ENCODE measurements at regions not wholly inside any gene's neighbourhood (a gene's known extent, or its start where the extent isn't known, plus 50 kb on each side); places are given as distances from the start of the nearest gene placed in this dataset.
"Not testable (repeated sequence)": the region's sequence is repeated elsewhere in the genome, so short reads cannot be mapped to it uniquely, and the experiment has no call there.

GRCh38 chr21:8997011-8997440, 1524.4 kb upstream of the TPTE start:
- H3K4me3 ChIP-seq (ENCODE audit: low read depth, low read length), result no peak overlapping the region
- DNase-seq (ENCODE audit: low read depth), result peak; percentile 35
- TF ChIP-seq, protein P1, sequence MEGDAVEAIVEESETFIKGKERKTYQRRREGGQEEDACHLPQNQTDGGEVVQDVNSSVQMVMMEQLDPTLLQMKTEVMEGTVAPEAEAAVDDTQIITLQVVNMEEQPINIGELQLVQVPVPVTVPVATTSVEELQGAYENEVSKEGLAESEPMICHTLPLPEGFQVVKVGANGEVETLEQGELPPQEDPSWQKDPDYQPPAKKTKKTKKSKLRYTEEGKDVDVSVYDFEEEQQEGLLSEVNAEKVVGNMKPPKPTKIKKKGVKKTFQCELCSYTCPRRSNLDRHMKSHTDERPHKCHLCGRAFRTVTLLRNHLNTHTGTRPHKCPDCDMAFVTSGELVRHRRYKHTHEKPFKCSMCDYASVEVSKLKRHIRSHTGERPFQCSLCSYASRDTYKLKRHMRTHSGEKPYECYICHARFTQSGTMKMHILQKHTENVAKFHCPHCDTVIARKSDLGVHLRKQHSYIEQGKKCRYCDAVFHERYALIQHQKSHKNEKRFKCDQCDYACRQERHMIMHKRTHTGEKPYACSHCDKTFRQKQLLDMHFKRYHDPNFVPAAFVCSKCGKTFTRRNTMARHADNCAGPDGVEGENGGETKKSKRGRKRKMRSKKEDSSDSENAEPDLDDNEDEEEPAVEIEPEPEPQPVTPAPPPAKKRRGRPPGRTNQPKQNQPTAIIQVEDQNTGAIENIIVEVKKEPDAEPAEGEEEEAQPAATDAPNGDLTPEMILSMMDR (IDR thresholded peaks at IDR 0.05; ENCODE audit: insufficient read depth, low read depth, low read length), result no peak

DNA sequence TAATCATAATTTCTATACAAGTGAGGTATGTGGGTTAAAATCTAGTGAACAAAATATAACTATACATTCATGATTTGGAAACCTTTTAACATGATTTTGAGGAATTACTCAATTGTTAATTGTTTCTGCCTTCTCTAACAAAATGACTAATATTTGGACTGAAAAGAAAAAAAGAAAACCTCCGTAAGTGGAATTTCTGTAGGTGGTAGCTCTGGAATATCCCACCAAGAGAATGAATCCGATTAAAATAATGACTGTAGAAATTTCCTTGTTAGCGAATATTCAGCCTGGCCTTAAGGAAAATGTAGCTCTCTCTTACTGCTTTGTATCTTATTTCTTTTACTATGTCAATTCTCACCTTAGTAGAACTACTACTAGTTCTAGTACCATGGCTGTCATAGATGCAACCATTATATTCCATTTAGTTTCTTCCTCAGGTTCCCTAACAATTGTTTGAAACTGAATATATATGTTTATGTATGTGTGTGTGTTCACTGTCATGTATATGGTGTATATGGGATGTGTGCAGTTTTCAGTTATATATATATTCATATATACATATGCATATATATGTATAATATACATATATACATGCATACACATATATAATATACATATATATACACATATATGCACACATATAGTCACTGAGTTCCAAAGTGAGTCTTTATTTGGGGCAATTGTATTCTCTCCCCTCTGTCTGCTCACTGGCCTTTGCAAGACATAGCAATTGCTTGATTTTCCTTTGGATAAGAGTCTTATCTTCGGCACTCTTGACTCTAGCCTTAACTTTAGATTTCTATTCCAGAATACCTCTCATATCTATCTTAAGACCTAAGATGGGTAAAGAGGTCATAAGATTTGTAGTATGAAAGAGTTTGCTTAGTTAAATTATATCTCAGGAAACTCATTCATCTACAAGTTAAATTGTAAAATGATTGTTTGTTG, 1523.7 kb upstream of the TPTE start:
- peak; percentile 22 for DNase-seq (ENCODE audit: low read depth)
- not testable (repeated sequence) for H3K4me3 ChIP-seq (ENCODE audit: low read depth, low read length)

- not testable (repeated sequence) for H3K4me3 ChIP-seq (ENCODE audit: low read depth, low read length)
- peak; percentile 43 for DNase-seq (ENCODE audit: low read depth)
Measured at GRCh38 chr21:8998480-8998879, 1522.9 kb upstream of the TPTE start.

DNA sequence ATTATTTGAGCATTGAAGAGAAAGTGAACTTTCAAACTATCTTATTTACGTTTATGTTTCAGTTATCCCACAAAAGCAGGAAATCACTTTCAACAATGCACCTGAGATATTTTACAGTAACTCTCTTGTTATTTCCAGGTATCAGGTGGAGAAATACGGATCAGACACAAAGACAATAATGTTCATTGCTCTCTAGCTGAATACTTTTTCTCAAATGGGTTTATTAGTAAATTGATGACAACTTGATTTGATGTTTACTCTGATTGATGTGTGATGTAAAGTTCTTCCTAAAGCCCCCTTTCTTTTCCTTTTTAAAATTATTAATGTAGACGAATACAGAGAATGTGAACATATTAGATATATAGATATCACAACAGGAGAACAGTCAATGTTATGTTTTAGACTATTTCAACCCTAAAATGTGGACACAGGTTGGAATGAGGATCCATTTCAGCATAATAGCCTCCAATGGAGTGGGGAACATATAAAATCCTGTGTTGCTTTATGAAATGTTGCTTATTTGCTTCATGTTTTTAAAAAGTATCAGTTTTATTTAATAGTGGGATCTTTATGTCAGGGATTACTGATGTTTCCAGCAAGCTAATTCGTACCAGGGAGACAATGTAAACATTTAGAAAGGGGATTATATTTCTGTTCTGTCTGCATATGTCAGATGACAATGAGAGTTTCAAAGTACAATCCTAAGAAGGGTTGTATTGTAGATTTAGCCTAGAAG, 1522.3 kb upstream of the TPTE start:
- peak; percentile 23 for DNase-seq (ENCODE audit: low read depth)
- no peak overlapping the region for H3K4me3 ChIP-seq (ENCODE audit: low read depth, low read length)
- TF ChIP-seq, protein P1 (IDR thresholded peaks at IDR 0.05; ENCODE audit: insufficient read depth, low read depth, low read length), result no peak

- DNase-seq (ENCODE audit: low read depth); H3K4me3 ChIP-seq (ENCODE audit: low read depth, low read length): not testable (repeated sequence)
Measured at GRCh38 chr21:9000132-9000531, 1521.3 kb upstream of the TPTE start.

DNA sequence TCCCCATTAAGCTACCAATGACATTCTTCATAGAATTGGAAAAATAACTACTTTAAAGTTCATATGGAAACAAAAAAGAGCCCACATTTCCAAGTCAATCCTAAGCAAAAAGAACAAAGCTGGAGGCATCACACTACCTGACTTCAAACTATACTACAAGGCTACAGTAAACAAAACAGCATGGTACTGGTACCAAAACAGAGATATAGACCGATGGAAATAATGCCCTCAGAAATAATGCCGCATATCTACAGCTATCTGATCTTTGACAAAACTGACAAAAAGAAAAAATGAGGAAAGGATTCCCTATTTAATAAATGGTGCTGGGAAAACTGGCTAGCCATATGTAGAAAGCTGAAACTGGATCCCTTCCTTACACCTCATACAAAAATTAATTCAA, 1520.7 kb upstream of the TPTE start:
- not testable (repeated sequence) for DNase-seq (ENCODE audit: low read depth); H3K4me3 ChIP-seq (ENCODE audit: low read depth, low read length)

DNA sequence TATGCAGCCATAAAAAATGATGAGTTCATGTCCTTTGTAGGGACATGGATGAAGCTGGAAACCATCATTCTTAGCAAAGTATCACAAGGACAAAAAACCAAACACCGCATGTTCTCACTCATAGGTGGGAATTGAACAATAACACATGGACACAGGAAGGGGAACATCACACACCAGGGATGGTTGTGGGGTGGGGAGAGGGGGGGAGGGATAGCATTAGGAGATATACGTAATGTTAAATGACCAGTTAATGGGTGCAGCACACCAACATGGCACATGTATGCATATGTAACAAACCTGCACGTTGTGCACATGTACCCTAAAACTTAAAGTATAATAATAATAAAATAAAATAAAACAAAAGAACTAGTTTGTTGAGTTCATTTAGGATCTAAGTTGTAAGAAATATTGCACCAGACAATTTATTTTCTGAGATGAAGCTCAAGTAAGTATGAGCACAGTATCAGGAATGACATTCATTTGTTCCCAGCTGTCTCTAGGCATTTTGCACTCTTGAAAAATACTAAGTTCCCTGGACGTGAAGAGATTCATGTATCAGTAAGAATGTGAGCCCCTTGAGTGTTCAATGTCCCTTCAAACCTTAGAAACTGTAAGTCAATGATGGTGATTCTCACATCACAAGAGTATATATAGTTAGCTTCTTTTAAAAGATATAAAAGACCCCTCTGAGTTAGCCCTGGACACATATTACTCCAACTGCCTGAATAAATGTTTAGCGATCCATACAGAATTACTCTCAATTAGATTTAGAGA, 1519.3 kb upstream of the TPTE start:
- H3K4me3 ChIP-seq (ENCODE audit: low read depth, low read length); DNase-seq (ENCODE audit: low read depth): not testable (repeated sequence)

- not testable (repeated sequence) for H3K4me3 ChIP-seq (ENCODE audit: low read depth, low read length)
Measured at GRCh38 chr21:9003909-9004814, 1517.2 kb upstream of the TPTE start.

DNA sequence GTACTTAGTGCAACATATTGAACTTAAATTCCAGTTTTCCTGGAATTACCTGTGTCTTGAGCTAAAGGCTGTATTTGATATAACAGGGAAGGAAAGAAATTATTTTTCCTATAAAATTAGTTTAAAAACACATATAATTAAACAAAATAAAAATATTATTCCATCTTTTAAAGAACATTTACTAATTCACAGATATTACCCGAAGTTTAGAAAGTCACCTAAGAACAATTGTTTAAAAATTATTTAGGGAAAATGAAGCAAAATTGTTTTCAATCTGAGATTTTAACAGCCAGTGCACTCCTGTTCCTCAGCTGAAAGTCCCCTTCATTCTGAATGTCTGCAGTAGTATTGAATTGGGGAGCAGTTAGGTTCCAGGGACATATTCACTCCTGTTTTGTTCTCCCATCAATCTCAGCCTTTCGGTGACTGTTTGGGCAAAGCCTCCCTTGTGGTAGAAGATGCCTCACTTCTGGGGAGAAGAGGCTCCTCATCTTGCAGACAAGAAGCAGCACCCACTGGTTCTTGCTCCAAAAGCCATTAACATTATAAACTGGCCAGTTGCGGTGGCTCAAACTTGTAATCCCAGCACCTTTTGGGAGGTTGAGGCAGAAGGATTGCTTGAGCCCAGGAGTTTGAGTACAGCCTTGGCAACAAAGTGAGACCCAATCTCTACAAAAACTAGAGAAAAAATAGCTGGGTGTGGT, 1516.4 kb upstream of the TPTE start:
- not testable (repeated sequence) for DNase-seq (ENCODE audit: low read depth); H3K4me3 ChIP-seq (ENCODE audit: low read depth, low read length)

More at GRCh38 chr21:9003909-9004814, 1517.2 kb upstream of the TPTE start:
- not testable (repeated sequence) for DNase-seq (ENCODE audit: low read depth)

GRCh38 chr21:9005671-9006070, 1515.7 kb upstream of the TPTE start:
- H3K4me3 ChIP-seq (ENCODE audit: low read depth, low read length), result not testable (repeated sequence)

GRCh38 chr21:9006111-9006510, 1515.3 kb upstream of the TPTE start:
- not testable (repeated sequence) for H3K4me3 ChIP-seq (ENCODE audit: low read depth, low read length); DNase-seq (ENCODE audit: low read depth)

More at GRCh38 chr21:9005671-9006070, 1515.7 kb upstream of the TPTE start:
- not testable (repeated sequence) for DNase-seq (ENCODE audit: low read depth)

DNA sequence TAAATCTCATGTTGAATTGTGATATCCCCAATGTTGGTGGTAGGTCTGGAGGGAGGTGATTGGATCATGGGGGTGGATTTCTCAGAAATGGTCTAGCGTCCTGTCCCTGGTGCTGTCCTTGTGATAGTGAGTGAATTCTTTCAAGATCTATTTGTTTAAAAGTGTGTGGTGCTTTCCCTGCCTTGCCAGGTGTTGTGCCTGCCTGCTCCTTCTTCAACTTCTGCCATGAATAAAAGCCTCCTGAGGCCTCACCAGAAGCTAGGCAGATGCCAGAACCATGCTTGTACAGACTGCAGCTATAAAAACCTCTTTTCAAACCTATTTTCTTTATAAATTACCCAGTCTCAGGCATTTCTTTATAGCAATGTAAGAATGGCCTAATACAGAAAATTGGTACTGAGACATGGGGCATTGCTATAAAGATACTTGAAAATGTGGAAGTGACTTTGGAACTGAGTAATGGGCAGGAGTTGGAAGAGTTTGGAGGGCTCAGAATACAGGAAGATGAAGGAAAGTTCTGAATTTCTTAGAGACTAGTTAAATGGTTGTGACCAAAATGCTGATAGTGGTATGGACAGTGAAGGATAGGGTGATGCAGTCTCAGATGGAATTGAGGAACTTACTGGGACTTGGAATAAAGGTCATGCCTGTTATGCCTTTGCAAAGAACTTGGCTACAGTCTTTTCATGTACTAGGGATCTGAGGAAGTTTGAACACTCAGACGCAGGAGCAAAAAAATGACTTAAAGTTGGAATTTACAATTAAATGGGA, 1514.6 kb upstream of the TPTE start:
- H3K4me3 ChIP-seq (ENCODE audit: low read depth, low read length); DNase-seq (ENCODE audit: low read depth): not testable (repeated sequence)
